VCaP (cell line): ENCODE measurements at regions not wholly inside any gene's neighbourhood (a gene's known extent, or its start where the extent isn't known, plus 50 kb on each side); places are given as distances from the start of the nearest gene placed in this dataset.
"Not testable (repeated sequence)": the region's sequence is repeated elsewhere in the genome, so short reads cannot be mapped to it uniquely, and the experiment has no call there.

Experiments used
- H3K27ac ChIP-seq: fragments of 450-650 bp; 2 replicates; pipeline ENCODE4 v1.5.1; 2017
- CTCF ChIP-seq: fragments of 450-650 bp; conservative IDR thresholded peaks from 2 replicates; pipeline ENCODE4 v1.5.1; 2017; ENCODE audit warnings: mild to moderate bottlenecking, moderate library complexity

GRCh38 chr3:76300746-76301145 is 515.4 kb upstream of the ZNF717 start:
- H3K27ac ChIP-seq = no peak overlapping the region
- TF ChIP-seq CTCF = no peak

DNA sequence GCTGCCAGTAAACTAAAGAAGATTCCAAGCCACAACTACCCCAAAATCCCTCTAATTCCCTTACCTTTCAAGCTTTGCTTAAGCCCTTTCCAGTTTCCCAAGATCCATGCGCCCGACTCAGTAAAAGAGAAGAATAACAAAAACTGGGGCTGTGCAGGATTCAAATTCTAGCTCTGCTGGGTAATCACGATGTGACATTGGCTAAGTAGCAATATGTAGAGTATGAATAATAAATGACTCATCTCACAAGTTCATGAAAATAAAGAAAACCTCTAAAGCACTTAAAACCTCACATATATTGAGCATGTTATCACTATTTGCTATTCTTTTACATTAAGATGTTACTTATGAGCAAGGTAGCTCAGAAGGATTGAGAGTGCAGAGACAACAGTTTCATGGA is 522.2 kb upstream of the ZNF717 start:
- TF ChIP-seq CTCF = no peak
- no peak overlapping the region for H3K27ac ChIP-seq

DNA sequence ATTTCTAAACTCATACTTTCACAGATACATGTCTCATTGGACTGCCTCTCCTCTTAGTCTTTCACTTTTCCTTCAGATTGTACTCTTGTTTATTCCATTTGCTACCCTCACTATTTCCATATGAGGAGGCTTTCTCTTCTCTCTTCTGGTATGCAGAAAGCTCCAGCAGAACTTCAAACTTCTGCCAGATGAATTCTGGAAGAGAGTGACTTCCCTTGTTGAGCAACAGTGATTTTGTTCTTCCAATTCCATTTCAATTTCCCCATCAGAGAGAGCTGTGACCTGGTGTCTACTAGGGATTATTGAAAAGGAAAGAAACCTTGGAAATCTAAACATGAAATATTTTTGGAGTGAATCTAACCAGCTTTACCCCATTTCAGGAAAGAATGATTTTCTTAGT is 523.2 kb upstream of the ZNF717 start:
- no peak for TF ChIP-seq CTCF
- H3K27ac ChIP-seq = no peak overlapping the region

- H3K27ac ChIP-seq = no peak overlapping the region
- no peak for TF ChIP-seq CTCF
Measured at GRCh38 chr3:76310089-76310488, 524.7 kb upstream of the ZNF717 start.

DNA sequence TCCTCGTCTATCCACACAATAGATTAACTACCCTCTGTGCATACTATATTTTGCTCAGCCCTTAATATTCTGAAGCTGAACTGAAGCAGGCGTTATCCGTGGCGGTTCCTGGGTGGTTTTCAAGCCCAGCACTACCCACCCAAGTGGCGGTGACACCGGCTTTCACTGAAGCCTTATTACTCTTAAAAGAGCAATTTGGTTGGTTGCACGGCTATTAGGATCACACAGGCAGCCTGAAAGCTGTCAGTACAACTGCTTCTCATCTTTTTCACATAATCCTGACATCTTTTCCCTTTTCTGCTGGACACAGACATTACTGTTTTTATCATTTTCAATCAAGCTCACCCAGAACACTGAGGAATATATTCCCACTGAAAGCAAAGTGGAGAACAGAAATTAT is 525.3 kb upstream of the ZNF717 start:
- no peak overlapping the region for H3K27ac ChIP-seq
- TF ChIP-seq CTCF = no peak

DNA sequence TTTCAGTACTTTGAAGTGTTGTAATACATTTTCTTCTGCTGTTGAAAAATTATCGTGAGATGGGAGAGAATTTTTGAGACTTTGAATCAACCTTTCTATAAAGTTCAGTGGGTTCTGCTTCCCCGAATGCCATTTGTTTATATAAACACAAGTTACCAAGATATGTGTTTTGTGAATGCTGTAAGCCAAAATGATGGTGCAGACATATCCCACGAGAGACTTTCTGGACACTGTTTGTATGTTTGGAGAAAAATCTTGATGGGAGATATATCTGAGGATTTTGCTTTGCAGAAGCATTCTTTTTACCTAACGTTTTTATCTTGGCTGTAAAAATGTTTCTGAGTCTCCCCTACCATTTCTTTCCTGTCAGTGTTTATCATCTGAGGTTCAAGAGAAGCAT is 526.6 kb upstream of the ZNF717 start:
- H3K27ac ChIP-seq = no peak overlapping the region
- no peak for TF ChIP-seq CTCF

- not testable (repeated sequence) for H3K27ac ChIP-seq
Measured at GRCh38 chr3:76315906-76316305, 530.6 kb upstream of the ZNF717 start.

GRCh38 chr3:76321614-76322013 is 536.3 kb upstream of the ZNF717 start:
- no peak overlapping the region for H3K27ac ChIP-seq
- no peak for TF ChIP-seq CTCF
